Cardiac muscle cell (in vitro differentiated cells and primary cell): ENCODE measurements at regions not wholly inside any gene's neighbourhood (a gene's known extent, or its start where the extent isn't known, plus 50 kb on each side); places are given as distances from the start of the nearest gene placed in this dataset.

Experiments used
- DNase-seq, 2 donors: peaks; one replicate each; pipeline versions ENCODE4 v3.0.0 to v3.0.0-alpha.2; 2010 to 2017; ENCODE audit warnings: low read depth in 1 of 2, low spot score in 1 of 2
- H3K27ac ChIP-seq: fragments of 200-600 bp; sonication (generic); 2 replicates; pipeline ENCODE4 v1.5.1; 2016
- H3K27me3 ChIP-seq: fragments of 200-600 bp; sonication (generic); 2 replicates; pipeline ENCODE4 v1.6.0; 2016; ENCODE audit warnings: control low read depth
- H3K36me3 ChIP-seq: fragments of 200-600 bp; sonication (generic); 2 replicates; pipeline ENCODE4 v1.5.1; 2016; ENCODE audit warnings: control low read depth
- H3K4me1 ChIP-seq: fragments of 200-600 bp; sonication (generic); 2 replicates; pipeline ENCODE4 v1.8.1; 2017; ENCODE audit warnings: low read depth, mild to moderate bottlenecking, mixed run types
- H3K4me3 ChIP-seq: fragments of 200-600 bp; sonication (generic); 2 replicates; pipeline ENCODE4 v1.5.1; 2016; ENCODE audit warnings: mild to moderate bottlenecking
- H3K9me3 ChIP-seq: fragments of 200-600 bp; sonication (generic); 2 replicates; pipeline ENCODE4 v1.5.1; 2017; ENCODE audit warnings: low read depth, mild to moderate bottlenecking, control low read depth
- TF ChIP-seq, protein P1 (sequence below): IDR thresholded peaks from 2 replicates; pipeline ENCODE4 v1.5.1; 2012; ENCODE audit warnings: low read depth, mild to moderate bottlenecking, low read length

DNA sequence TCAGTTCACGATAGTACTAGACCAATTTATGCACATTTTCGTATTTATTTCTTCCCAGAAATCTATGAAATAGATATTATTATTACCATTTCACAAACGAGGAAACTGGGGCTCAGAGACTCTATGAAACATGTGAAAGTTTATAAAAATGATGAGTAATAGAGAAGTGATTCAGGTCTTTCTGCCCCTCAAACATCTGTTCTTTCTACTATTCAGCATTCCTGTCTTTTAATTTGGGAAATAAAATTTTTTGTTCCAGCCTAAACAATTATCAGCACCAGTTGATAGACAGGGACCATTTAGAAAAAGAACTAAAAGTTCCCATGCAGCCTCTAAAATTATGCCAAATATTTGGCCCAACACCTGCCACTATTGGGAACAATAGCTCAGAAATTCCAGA is 585.1 kb downstream of the PTPRC start:
- TF ChIP-seq, protein P1, sequence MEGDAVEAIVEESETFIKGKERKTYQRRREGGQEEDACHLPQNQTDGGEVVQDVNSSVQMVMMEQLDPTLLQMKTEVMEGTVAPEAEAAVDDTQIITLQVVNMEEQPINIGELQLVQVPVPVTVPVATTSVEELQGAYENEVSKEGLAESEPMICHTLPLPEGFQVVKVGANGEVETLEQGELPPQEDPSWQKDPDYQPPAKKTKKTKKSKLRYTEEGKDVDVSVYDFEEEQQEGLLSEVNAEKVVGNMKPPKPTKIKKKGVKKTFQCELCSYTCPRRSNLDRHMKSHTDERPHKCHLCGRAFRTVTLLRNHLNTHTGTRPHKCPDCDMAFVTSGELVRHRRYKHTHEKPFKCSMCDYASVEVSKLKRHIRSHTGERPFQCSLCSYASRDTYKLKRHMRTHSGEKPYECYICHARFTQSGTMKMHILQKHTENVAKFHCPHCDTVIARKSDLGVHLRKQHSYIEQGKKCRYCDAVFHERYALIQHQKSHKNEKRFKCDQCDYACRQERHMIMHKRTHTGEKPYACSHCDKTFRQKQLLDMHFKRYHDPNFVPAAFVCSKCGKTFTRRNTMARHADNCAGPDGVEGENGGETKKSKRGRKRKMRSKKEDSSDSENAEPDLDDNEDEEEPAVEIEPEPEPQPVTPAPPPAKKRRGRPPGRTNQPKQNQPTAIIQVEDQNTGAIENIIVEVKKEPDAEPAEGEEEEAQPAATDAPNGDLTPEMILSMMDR = no peak
- H3K4me1 ChIP-seq = no peaks in the 10 kb centered on the region
- no peak overlapping the region for H3K4me3 ChIP-seq
- H3K27ac ChIP-seq = no peak overlapping the region
- H3K36me3 ChIP-seq = no peaks in the 10 kb centered on the region
- no peaks in the 10 kb centered on the region for H3K9me3 ChIP-seq
- DNase-seq = no peak
- no peaks in the 10 kb centered on the region for H3K27me3 ChIP-seq

DNA sequence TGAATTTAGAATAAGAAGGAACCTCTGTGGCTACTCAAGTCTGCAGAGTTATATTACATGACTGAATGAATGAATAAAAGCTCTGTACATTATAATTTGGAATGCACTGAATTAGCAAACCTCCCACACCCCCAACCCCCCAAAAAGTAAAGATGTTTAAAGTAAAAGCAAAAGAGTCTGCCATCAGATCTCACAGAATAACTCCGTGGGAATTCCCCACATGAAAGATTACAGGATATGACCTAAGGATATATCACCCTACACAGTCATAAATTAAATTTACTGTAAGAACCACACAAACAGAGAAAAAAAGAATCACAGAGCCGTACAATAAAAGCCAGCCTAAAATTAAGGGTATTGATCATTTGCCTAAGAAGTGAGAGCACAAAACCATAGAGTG is 587.3 kb downstream of the PTPRC start:
- no peak overlapping the region for H3K4me3 ChIP-seq
- H3K4me1 ChIP-seq = no peaks in the 10 kb centered on the region
- no peaks in the 10 kb centered on the region for H3K9me3 ChIP-seq
- TF ChIP-seq, protein P1 = no peak
- no peaks in the 10 kb centered on the region for H3K36me3 ChIP-seq
- H3K27me3 ChIP-seq = no peaks in the 10 kb centered on the region
- peak in 1 of 2 donors; percentile 29 for DNase-seq
- no peak overlapping the region for H3K27ac ChIP-seq

- Histone ChIP-seq H3K4me3 (no peak overlapping the region), H3K4me1 (no peaks in the 10 kb centered on the region), H3K27ac (no peak overlapping the region), H3K36me3 (no peaks in the 10 kb centered on the region), H3K27me3 (no peaks in the 10 kb centered on the region), H3K9me3 (no peaks in the 10 kb centered on the region)
- no peak for DNase-seq
- TF ChIP-seq, protein P1 = no peak
These were observed 603.3 kb downstream of the PTPRC start for GRCh38 chr1:199242147-199242546.

- no peaks in the 10 kb centered on the region for H3K9me3 ChIP-seq
- H3K36me3 ChIP-seq = no peaks in the 10 kb centered on the region
- no peaks in the 10 kb centered on the region for H3K27me3 ChIP-seq
- no peak overlapping the region for H3K27ac ChIP-seq
- no peak for DNase-seq
- no peaks in the 10 kb centered on the region for H3K4me1 ChIP-seq
- TF ChIP-seq, protein P1 = no peak
- H3K4me3 ChIP-seq = no peak overlapping the region
These were observed 603.8 kb downstream of the PTPRC start for GRCh38 chr1:199242601-199243000.

DNA sequence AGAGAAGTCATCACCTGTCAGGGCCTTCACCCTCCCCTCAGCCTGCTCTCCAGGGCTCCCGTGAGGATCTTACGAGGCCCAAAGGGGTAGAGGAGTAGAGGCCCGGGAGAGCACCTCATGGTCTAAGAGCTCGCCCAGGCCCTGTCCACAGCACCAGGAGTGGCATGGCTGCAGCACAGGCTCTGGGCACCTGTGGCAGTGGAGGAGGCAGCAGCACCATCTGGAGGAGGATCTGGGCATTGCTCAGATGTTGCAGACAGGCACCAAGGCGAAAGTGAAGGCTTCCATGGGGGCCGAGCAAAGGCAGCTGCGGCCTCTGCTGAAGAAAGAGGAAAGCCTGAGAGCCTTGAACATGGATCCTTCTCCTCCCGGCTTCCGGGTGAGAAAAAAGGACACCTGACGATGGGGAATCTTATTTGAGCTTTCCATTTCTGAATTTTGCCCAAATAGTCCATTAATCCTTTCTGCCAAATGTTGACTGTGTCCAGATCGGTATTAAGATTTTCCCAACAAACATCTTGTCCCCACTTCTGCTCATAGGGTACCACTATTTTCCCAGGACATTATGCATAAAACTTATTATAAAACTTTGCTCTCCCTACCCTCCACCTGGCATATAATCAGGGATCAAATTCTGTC is 604.7 kb downstream of the PTPRC start:
- no peaks in the 10 kb centered on the region for H3K9me3 ChIP-seq
- peak; percentile 58 to 60 for DNase-seq
- H3K36me3 ChIP-seq = no peaks in the 10 kb centered on the region
- TF ChIP-seq, protein P1 = peak; percentile 62
- H3K4me3 ChIP-seq = no peak overlapping the region
- H3K27ac ChIP-seq = no peak overlapping the region
- H3K27me3 ChIP-seq = no peaks in the 10 kb centered on the region
- H3K4me1 ChIP-seq = no peaks in the 10 kb centered on the region

- no peaks in the 10 kb centered on the region for H3K36me3 ChIP-seq
- no peaks in the 10 kb centered on the region for H3K9me3 ChIP-seq
- H3K27me3 ChIP-seq = no peaks in the 10 kb centered on the region
- no peak overlapping the region for H3K27ac ChIP-seq
- TF ChIP-seq, protein P1 = no peak
- H3K4me1 ChIP-seq = no peaks in the 10 kb centered on the region
- no peak for DNase-seq
- H3K4me3 ChIP-seq = no peak overlapping the region
These were observed 607.1 kb downstream of the PTPRC start for GRCh38 chr1:199245946-199246345.
